NCI-H1417 (cell line): ENCODE measurements at regions not wholly inside any gene's neighbourhood (a gene's known extent, or its start where the extent isn't known, plus 50 kb on each side); places are given as distances from the start of the nearest gene placed in this dataset.
"Not testable (repeated sequence)": the region's sequence is repeated elsewhere in the genome, so short reads cannot be mapped to it uniquely, and the experiment has no call there.

ENCODE experiments used
- DNase-seq, 3 experiments: peaks; one replicate each; lab custom pipeline; 2025; lab: John Stamatoyannopoulos, UW

DNA sequence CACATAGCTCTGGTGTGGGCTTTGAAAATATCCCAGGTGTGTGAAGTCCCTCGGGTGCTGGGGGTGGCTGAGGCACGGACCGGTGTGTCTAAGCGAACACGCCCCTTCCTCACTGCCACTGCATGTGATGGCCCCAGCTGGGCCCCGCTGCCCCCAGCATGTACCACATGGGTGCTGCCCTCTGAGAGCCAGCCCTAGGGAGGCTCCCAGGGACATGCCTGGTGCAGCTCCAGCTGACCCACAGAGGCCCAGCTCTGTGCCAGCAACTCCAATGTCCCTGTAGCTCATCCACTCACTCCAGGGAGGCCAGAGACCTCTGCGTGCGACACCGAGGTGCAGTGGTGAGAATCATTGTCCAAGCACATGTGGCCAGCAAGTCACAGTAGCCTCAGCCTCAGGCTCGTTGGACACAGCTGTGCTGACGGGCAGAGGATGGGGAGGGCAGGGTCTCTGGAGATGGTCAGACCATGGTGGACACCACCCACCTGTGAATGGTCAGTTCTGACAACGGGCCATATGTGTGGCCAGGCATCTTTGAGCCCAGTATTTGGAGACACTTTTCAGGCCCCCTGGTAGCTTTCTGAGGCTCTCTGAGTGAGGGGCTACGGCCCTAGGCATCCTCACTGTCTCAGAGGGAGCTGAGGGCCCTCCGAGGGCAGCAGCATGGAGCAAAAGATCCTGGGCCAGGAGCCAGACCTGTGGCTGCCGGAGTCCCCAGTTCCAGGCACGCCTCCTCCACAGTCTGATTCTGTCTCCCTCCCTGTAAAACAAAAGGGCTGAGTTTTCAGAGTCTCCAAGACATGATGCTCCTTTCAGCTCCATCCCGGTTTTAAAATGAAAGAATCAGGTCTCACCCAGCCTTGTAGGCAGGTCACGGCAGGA is 220.7 kb downstream of the NDUFA10 start:
- DNase-seq: no peak

DNA sequence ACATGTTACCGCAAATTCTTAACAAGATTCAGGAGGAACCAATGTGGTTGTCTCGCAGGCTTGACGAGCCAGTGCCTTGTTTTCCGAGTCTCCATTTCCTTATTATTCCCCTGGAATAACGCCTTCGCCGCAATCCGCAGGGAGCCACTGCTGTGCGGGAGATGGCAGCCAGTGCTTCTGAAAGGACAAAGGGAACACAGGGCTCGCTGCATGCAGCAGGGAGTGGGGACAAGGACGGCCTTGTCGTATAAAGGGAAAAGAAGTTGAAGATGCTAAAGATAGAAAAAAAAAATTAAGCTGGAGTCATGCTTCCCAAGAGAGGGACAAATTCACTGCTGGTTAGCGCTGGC is 221.4 kb downstream of the NDUFA10 start:
- DNase-seq: no peak

DNA sequence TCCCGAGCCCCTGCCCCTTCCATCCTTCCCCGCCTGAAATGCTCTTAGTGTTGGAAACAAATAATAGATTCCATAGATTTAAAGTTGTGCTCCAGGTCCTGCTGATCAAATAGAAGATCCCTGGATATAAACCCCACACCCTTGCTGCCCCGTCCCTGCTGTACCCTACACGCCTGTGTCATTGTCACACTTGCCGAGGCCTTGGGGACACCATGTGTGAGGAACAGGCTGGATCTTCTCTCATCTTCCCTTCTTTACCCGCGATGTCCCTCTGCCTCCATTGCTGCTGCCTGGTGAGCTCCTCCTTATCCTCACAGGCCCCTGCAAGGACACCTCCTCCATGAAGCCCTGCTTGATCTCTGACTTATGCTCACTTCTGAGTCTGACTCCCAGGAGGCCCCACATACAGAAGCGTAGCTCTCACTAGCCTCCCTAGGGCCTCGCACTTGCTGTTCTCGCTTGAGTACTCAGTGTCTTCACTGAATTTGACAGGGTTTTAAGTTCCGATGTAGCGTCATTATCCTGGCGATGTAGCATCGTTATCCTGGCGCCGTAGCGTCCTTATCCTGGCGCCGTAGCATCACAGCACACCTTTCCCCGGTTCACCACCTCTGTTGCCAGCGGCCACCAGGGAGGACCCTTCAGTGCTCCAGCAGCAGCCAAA is 221.9 kb downstream of the NDUFA10 start:
- DNase-seq: no peak

DNA sequence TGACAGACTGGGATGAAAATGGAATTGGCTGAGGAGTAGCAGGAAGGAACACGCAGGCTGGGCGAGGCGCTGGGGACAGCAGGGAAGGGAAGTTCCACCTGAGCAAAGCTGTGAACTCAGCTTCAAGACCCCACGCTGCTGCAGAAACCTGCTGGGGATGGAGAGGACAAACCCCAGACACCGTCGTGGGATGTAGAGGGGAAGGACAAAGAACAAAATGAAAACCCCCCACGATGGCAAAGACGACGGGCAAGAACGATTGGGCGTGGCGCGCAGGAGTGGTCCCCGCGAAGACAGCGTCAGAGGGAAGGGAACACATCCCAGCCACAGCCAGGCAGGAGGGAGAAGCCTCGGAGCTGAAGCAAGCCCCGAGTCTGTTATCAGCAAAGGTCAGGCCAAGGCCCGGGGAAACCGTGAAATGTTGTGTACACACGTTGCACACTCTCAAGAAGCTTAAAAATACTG is 222.9 kb downstream of the NDUFA10 start:
- no peak for DNase-seq

DNA sequence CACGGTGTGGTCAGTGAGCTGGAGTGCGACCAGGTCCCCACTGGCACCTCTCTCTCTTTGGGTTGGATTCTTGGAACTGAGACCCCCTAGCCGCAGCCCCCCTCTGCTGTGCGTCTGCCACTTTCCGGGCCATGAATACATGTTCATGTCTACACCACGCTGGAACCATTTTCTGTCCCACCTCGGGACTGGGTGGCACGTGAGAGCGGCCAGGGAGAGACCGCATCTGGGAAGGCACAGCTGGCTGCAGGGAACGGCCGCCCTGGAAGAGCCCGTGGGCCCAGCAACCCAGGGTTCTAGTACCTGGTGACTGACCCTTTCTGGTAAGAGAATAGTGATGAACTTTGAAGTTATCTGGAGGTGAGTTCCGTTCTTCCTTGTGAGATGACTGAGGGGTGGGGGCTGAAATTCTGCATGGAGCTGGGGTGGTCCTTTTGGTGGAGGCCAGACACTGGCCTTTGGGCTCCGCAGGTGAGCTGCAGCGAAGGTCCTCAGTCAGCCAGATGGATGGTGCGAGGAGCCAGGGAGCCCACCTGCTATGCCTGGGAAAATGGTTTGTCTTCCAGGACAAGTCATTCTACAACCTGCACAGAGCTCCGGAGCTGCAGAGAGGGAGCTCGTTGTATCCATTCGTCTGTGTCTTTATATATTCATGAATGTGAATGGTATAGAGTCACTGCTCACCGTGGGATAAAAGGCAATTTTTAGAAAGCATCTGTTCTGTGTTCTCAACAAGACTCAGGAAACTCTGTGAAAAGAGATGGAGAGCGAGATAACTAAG is 223.5 kb downstream of the NDUFA10 start:
- DNase-seq: no peak

DNA sequence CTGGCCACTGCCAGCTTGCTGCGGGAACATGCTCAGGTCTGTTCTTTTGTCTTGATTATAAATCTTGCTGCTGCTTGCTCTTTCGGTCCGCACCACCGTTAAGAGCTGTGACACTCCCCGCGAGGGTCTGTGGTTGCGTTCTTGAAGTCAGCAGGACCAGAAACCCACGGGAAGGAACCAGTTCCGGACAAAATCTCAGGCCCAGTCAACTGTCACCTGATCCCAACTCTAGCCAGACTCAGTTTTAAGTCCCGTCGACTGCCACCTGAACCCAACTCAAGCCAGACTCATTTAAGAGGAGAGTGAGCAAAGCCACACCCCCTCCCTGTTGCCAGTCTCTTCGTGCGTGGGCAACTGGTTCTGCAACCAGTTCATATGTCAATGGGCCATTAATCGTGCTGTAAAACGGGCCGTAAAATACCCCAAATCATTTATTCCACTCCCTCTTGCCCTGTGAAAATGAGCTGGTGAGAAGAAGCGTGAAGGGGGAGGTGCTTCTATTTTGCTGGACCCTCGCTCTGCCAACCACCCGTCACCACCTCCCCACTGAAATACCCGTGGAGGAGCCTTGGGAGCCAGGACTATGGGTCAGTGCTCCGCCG is 224.3 kb downstream of the NDUFA10 start:
- DNase-seq: no peak

DNA sequence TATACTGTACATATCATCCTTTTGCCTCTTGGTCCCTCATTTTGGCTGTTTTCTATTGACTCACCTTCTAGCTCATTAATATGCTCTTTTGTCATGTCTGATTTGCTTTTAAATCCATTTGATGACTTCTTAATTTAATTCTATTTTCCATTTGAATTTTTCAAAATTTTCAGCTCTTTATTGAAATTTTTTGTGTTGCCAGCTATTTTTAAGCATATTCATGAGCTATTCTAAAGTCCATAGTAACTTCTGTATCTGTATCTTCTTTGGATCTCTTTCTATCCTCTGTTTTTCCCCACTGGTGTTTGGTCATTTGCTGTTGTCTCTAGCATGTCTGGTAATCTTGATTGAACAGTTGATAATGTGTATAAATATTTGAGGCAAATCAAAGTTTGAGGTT is 227.8 kb downstream of the NDUFA10 start:
- DNase-seq: no peak

DNA sequence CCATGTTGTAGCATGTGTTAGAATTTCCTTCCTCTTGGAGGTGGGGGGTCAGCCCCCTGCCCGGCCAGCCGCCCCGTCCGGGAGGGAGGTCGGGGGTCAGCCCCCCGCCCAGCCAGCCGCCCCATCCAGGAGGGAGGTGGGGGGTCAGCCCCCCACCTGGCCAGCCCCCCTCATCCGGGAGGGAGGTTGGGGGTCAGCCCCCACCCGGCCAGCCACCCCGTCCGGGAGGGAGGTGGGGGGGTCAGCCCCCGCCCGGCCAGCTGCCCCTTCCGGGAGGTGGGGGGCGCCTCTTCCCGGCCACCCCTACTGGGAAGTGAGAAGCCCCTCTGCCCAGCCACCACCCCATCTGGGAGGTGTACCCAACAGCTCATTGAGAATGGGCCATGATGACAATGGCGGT is 229.4 kb downstream of the NDUFA10 start:
- DNase-seq: not testable (repeated sequence)

DNA sequence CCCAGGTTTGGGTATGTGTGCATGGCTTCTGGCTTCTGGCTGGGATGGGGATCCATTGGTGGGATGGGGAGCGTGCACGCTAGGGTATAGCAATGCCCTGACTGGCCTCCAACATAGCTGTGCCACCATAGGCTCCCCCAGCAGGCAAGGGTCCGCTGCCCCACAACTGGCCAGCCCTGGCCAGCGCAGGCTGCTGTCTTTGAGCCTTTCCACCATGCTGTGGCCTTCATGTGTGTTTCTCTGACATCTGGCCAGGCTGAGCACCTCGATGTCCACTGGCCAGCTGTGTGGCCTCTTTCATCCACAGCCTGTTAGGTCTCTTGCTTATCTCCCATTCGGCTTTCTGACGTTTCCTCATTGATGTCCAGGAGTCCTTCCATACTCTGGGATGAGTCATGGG is 231.3 kb downstream of the NDUFA10 start:
- no peak for DNase-seq

DNA sequence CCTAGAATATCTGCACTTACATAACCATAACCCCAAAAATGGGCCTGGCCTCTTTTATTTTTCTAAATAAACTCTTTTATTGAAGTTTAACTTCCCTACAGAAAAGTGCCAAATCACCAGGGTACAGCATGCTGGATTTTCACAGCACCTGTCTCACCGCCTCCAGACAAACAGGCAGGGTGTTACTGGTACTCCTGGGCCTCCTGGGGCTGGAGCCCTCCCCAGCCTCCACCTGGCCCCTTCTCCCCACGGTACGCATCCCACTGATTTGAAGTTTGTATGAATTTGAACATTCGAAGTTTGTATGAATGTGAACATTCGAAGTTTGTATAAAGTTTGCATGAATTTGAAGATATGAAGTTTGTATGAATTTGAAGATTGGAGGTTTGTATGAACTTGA is 232.1 kb downstream of the NDUFA10 start:
- no peak for DNase-seq

DNA sequence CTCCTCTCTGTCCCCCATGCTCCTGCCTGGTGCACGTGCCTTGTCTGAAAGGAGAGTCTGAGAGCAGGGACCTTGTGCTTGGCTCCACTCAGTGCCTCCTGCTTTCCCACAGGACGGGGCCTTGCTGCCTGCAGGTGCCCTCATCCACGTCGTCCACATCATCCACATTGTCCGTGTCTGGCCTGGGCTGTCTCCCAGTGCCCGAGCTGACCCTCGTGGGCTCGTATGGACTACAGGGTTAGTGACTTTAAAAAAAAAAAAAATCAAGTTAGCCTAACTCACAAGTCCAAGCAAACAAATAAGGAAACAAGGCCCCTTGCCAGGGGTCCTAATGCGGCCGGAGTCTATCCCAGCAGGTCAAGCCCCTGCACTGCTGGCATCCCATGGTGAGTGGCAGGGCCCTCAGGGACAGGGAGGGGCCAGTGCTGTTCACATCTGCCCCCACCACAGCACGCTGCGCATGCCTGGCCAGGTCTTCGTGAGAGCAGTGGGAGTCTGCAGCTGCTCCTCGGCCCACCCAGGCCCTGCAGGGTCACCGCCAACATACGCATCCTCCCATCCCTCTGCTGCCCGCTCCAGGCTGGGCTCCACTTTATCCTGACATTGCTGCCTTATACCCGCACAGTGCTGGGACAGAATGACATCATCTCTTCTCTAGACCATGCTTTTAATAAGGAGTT is 232.6 kb downstream of the NDUFA10 start:
- DNase-seq: no peak

DNA sequence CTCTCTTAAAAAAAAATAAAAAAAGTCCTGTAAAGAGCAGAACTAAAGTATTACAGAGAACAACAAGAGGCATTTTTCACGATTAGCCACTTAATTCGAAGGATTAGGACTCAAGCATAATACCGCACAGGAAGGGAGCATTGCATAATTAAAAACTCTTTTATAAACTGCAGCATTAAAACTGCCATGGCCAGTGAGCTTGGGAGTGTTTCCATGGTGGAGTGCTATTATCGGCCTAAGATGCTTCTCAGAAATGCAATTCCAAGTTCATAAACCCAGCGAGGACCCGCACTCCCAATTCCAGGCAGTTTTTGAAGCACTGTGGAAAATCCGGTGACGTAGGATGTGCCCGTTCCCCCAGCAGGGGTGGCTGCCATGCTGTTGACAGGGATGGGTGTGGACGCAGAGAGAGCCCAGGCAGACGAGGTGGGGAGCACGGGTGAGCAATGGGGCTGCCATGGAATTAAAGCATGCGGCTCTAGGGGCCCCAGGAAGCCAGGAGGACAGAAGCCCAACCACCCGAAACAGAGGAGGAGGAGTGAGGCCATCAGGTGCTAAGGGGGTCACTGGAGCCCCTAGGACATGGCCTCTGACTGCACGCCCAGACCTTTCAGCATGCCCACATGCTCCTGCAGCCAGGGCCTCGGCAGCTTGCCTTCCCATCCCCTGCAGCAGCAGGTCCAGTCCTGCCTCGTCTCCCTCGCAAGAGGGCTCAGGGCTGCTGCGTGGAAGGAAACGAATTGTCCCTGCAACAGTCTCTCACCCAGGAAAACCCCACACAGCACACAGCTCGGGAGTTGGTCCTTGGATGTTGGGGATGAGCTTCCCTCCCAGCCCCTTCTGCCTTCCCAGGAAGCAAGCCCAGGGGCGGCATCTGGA is 233.4 kb downstream of the NDUFA10 start:
- no peak for DNase-seq

DNA sequence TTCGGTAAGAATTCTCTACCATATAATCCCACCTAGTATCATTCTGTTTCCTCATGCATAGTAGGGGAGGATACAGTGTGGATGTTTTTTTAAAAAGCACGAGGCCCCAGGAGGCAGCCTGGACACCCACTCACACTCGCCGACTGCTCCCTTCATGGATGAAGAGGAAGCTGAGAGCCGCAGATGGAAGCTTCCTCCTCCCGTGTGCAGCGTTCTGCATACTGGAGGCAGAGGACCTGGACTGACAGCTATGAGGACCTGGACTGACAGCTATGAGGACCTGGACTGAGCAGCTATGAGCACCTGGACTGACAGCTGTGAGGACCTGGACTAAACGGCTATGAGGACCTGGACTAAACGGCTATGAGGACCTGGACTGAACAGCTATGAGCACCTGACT is 234.4 kb downstream of the NDUFA10 start:
- DNase-seq: no peak

DNA sequence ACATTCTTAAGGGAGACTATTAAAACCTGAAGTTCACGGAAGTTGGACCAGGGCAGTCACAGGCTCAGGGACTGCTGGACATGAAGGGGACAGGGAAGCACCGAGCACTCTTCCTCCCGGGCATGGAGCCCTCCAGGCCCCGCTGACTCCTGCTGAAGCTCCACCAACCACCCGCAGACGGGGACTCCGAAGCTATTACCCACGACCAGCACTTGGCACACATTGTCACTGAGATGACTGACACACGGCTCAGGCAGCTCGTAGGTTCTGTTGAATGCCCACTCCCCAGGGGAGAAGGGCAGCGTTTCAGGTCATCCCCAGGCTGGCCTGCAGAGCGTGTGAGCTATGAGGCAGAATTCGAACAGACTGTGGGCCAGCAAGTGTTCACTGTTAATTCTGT is 234.8 kb downstream of the NDUFA10 start:
- DNase-seq: no peak

DNA sequence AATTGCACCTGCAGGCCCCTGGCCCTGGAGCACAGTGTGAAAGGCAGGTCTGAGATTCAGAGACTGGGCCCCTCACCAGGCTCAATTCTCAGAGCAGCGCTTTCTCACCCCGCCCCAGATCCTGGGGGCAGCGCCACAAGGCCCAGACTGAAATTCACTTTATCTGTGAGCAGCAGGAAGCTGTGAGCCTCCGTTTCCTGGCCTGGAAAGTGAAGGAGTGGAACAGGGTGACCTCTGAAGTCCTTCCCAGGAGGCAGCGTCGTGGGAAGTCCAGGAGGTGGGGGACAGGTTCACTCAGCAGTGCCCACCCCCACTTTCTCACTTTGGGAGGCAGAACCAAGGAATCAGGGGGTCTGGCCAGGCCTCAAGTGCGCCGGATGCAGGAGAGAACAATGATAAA is 235.4 kb downstream of the NDUFA10 start:
- DNase-seq: no peak

DNA sequence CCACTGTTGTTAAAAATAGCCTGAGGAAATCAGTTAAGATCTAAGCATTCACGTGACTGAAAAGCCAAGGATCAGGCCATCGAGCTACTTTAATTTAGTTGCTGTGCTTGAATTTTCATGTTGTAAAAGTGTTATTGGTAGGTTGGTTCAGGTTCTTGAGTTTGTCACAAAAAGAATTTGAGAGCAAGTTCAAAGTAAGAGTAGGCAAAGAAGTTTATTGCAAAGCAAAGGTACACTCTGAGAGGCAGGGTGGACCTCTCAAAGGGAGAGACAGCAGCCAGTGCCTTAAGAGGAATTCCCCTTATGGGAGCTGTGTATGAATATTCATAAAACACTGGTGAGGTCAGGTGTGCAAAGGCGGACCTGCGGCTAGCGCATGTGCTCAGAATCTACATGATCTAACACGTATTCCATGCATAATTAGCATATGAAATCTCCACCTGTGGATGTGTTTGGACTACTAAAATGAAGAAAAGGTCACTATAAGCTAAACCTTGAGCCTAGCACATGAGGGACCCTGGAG is 236.5 kb downstream of the NDUFA10 start:
- DNase-seq: no peak

DNA sequence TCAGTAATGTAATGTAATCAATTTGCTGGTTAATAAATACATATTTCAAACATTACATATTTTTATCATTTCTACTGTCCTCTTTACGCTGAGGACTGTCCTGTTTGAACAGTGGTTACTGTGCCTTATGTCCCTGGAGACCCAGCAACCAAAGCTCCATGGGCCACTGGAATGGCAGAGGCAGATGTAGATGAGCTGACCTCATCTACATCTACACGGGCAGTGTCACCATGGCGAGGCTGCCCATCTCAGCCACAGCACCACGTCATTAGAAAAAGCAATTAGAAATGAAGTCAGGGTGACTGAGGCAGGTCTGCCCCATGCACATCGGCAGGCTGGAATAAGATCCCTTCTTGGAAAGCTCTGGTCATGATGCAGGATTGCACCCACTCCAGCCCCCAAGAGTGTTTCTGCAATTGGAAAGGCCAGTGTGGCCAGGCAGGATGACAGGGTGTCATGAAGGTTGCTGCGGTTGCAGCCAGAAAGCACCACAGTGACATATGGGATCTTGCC is 237.5 kb downstream of the NDUFA10 start:
- DNase-seq: no peak

DNA sequence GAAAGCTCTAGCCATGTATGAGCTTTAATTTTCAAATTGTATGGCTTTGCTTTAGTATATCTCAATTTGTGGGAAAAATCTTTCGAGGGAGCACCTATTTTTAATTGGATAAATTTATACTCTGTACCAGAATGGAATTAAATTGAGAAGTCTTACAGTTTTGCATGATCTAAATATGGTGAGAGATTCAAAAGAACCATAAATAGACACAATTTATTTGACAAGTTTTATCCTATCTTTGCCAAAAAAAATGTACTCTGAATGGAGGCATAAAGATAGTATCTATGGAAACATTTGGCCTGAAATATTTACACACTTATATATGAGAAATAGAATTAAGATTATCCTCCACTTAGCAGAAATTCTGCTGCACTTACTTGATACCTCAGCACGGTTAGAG is 238.4 kb downstream of the NDUFA10 start:
- DNase-seq: no peak

DNA sequence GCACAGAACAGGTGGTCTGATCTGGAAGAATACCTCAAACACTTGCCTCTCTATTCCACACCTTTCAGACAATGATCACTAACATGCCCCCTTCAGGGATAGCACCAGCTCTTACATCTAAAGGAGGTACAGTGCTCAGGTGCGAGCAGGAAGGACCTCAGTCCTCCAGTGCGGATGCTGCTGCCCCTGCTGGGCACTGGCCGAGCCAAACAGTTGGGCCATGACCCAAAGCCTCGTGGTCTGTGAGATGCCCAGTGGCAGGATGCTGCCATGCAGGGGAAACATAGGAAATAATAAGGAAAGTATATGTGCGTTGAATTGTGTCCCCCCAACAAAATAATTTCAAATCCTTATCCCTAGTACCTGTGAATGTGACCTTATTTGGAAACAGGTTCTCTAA is 243.7 kb downstream of the NDUFA10 start:
- no peak for DNase-seq

DNA sequence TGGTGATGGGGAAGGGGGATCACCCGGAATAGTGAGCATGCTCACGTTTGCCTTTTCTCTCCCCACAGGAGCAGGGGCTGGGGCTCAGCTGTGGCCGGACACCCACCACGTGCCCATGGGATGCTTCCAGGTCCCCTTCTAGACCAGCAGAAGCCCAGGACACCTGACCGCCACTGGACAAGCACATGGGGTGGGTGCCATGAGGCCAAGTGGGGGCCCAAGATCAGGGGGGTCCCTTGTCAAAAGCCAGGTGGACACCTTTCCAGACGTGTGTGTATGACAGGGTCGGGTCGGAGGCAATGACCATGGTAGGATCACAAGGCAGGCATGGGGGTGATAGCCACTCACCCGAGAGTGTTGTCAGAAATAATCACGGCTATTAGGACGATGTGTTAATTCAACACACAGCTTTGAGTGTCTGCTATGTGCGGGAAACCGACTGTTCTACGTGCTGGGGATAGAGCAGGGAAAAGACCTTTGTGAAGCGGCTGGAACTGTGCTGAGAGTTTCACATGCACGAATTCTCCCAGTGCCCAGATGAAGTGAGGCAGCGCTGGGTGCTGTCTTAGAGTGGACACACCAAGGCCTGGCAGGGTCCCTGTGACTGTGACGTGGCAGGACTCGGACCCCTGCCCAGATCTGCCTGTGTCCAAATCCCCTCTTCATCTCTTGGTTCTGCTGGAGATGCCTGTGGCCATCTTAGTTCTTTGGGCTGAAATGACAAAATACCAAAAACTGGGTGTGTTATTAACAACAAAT is 244.7 kb downstream of the NDUFA10 start:
- no peak for DNase-seq
